HepG2 (cell line): ENCODE measurements at regions not wholly inside any gene's neighbourhood (a gene's known extent, or its start where the extent isn't known, plus 50 kb on each side); places are given as distances from the start of the nearest gene placed in this dataset.

Source experiments
- ATAC-seq: fragments of 200-7000 bp; cut with Tn5 transposase; 3 replicates; pipeline ENCODE4 v1.9.1; 2020; ENCODE audit warnings: mild to moderate bottlenecking, moderate library complexity
- BruUV-seq: library from RNA; stranded (reverse); fragments of 400-500 nt; replicated peaks from 2 replicates; lab custom pipeline; 2021; lab: Mats Ljungman, UMichigan
- CTCF ChIA-PET: fragments of 300-600 bp; formaldehyde crosslinking; extraction: SDS; loops from one replicate; lab custom pipeline; 2021; ENCODE audit warnings: low total read pairs, inconsistent platforms, low intra/inter-chr PET ratio; lab: Yijun Ruan, JAX
- POLR2A ChIA-PET: fragments of 350-600 bp; sonication (Branson Sonifier 250); formaldehyde crosslinking; loops from one replicate; lab custom pipeline; 2020; ENCODE audit warnings: antibody characterized with exemption, inconsistent platforms; lab: Yijun Ruan, JAX
- DNase-seq: peaks from one replicate; pipeline ENCODE4 v3.0.0-alpha.2; 2015; ENCODE audit warnings: low spot score
- FAIRE-seq: peaks from 3 replicates; lab custom pipeline; 2011; peaks lifted over from hg19 to GRCh38; lab: Jason Lieb, UNC
- H2AFZ ChIP-seq: one replicate; pipeline ENCODE4 v1.6.1; 2011; ENCODE audit warnings: low read length, inconsistent platforms
- H3K27ac ChIP-seq: fragments of 300-600 bp; 3 replicates; pipeline ENCODE4 v1.8.0; 2011; ENCODE audit warnings: mixed run types, mild to moderate bottlenecking, mixed read lengths, low read length, inconsistent platforms; ENCODE audit not compliant: insufficient read depth; ENCODE audit errors: extremely low read length
- H3K27me3 ChIP-seq, 2 experiments: fragments of 200-600 bp in 1 of 2; 2 replicates in 1 of 2; 3 replicates in 1 of 2; pipeline versions ENCODE4 v1.6.0 to v1.8.0; 2011; ENCODE audit warnings: low read length in 2 of 2, mild to moderate bottlenecking in 2 of 2, moderate library complexity in 2 of 2, inconsistent platforms in 1 of 2; ENCODE audit not compliant: insufficient read depth in 2 of 2, control insufficient read depth in 1 of 2
- H3K36me3 ChIP-seq, 2 experiments: fragments of 200-600 bp in 1 of 2; replicated peaks in 1 of 2; 2 replicates in 1 of 2; 3 replicates in 1 of 2; pipeline versions ENCODE4 v1.5.1 to v1.8.0; 2011; ENCODE audit warnings: low read length in 2 of 2, inconsistent platforms in 1 of 2; ENCODE audit not compliant: insufficient read depth in 2 of 2, control insufficient read depth in 1 of 2
- H3K4me1 ChIP-seq: 2 replicates; pipeline ENCODE4 v1.5.1; 2012; ENCODE audit warnings: low read length, inconsistent platforms; ENCODE audit not compliant: insufficient read depth
- H3K4me2 ChIP-seq: 2 replicates; pipeline ENCODE4 v1.6.0; 2011; ENCODE audit warnings: low read depth, low read length, inconsistent platforms
- H3K4me3 ChIP-seq, 3 experiments: fragments of 200-600 bp in 1 of 3; sonication (generic), shearing (Covaris generic) in 1 of 3; replicated peaks in 1 of 3; 2 replicates each; pipeline ENCODE4 v1.5.1; 2011 to 2016; ENCODE audit warnings: low read length in 3 of 3, inconsistent platforms in 2 of 3, low read depth in 2 of 3, mild to moderate bottlenecking in 2 of 3, control low read depth in 1 of 3, mixed read lengths in 1 of 3; ENCODE audit not compliant: insufficient read depth in 1 of 3
- H3K79me2 ChIP-seq: one replicate; pipeline ENCODE4 v1.6.1; 2011; ENCODE audit warnings: low read length, inconsistent platforms; ENCODE audit not compliant: insufficient read depth
- H3K9ac ChIP-seq: 2 replicates; pipeline ENCODE4 v1.6.0; 2011; ENCODE audit warnings: mild to moderate bottlenecking, low read depth, low read length, inconsistent platforms; ENCODE audit not compliant: insufficient read depth
- H3K9me3 ChIP-seq: 2 replicates; pipeline ENCODE4 v1.5.1; 2012; ENCODE audit warnings: mild to moderate bottlenecking, low read length
- H4K20me1 ChIP-seq: 2 replicates; pipeline ENCODE4 v1.6.0; 2011; ENCODE audit warnings: inconsistent platforms, mild to moderate bottlenecking, low read length, moderate library complexity; ENCODE audit not compliant: insufficient read depth
- CSRNP1 ChIP-seq: sonication (generic); formaldehyde crosslinking; IDR thresholded peaks from 2 replicates; pipeline ENCODE4 v1.8.1; 2023; ENCODE audit warnings: mild to moderate bottlenecking, missing genetic modification reagents
- ISX ChIP-seq: sonication (generic); formaldehyde crosslinking; conservative IDR thresholded peaks from 2 replicates; pipeline ENCODE4 v1.5.0; 2020; ENCODE audit warnings: missing genetic modification reagents
- KDM4B ChIP-seq: sonication (generic); formaldehyde crosslinking; IDR thresholded peaks from 2 replicates; pipeline ENCODE4 v1.4.0; 2020; ENCODE audit warnings: missing genetic modification reagents
- RARA ChIP-seq: IDR thresholded peaks from 2 replicates; pipeline ENCODE4 v1.6.1; 2016; ENCODE audit warnings: missing genetic modification reagents, missing compliant biosample characterization
- SALL1 ChIP-seq: sonication (generic); formaldehyde crosslinking; IDR thresholded peaks from 2 replicates; pipeline ENCODE4 v1.8.0; 2022; ENCODE audit warnings: mild to moderate bottlenecking, missing genetic modification reagents
- ZNF737 ChIP-seq: sonication (generic); formaldehyde crosslinking; IDR thresholded peaks from 2 replicates; pipeline ENCODE4 v1.5.0; 2020; ENCODE audit warnings: missing genetic modification reagents, mild to moderate bottlenecking, borderline replicate concordance
- ZSCAN12 ChIP-seq: sonication (generic); formaldehyde crosslinking; IDR thresholded peaks from 2 replicates; pipeline ENCODE4 v1.9.0; 2021; ENCODE audit warnings: mild to moderate bottlenecking, missing genetic modification reagents
- WGBS: methylation state at CpG from one replicate; pipeline ENCODE4 v1.1.6; 2017; ENCODE audit warnings: low lambda C conversion rate; 5-methylcytosine and 5-hydroxymethylcytosine counted together
- in situ Hi-C: cut with HindIII; loops from 2 replicates; pipeline ENCODE4 v1.10.0; 2017; ENCODE audit warnings: low pct_unique_long_range_greater_than_20kb; ENCODE audit not compliant: extremely low pct_ligation_motif_present
- intact Hi-C: fragments of 100-400 bp; cut with micrococcal nuclease; formaldehyde crosslinking; loops from one replicate; pipeline ENCODE4 v1.10.0; 2022; ENCODE audit not compliant: unreplicated experiment

DNA sequence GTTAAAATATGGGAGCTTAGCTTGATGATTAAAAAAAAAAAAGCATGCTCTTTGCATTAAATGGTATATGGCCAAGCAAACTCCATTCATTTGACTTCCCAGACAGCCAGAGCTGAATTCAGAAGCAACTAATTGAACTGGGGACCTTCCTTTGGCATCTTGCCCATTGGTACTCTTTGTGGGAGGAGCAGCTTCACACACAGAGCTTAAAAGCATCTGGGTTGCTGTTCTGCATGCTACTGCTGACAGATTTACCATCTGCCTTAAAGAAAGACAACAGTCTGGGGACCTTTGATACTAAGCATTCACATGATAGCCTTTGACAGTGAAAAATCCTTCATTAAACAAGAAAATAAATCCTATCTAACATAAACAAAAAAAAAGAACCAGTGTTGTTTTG is 977.9 kb downstream of the TMTC2 start (continued):
- TF ChIP-seq CSRNP1 (CRISPR knock-in tag) (no peak), KDM4B (CRISPR knock-in tag) (no peak), ZSCAN12 (no peak), SALL1 (CRISPR knock-in tag) (no peak), ISX (no peak), ZNF737 (no peak)

DNA sequence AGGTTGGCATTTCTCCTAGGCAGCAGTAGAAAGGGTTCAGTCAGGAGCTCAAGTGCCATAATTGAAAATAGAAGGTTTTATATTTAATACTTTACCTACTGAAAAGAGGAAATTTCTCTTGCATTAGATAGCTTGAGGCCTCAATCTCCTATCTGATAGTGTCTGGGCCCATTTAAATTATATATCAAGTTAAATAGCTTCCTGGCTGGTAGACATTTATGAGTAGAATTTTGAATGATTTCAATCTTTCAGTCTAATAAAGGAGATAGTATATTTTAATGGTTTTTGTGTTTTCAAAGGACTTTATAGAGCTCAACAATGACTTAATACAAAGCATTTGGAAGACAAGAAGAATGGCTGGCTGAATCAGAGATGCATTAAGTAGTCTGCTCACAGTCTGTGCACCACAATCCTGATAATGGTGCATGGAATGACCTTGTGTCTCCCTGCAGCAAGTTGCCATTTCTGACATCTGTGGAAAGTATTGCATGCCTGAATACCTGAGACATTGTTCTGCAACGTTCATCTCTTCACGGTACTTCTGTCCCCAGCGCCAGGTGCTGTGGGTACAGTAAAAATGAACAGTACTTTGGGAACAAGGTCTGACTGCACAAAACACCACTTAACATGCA is 974.1 kb downstream of the TMTC2 start:
- in situ Hi-C loops: no loop called here
- Histone ChIP-seq H3K79me2 (no peaks in the 10 kb centered on the region), H3K27ac (no peak overlapping the region), H3K27me3 (no peaks in the 10 kb centered on the region)
- no peak for TF ChIP-seq RARA
- TF ChIP-seq, all 625 proteins: peak for 0
- Histone ChIP-seq H3K4me1 (no peaks in the 10 kb centered on the region), H3K4me3 (no peak overlapping the region), H3K36me3 (no peaks in the 10 kb centered on the region), H4K20me1 (no peaks in the 10 kb centered on the region), H3K9ac (no peak overlapping the region), H3K9me3 (peaks cover 95% of the 10 kb centered on the region), H3K4me2 (no peak overlapping the region), H2AFZ (no peak overlapping the region)
- intact Hi-C loops: no loop called here
- FAIRE-seq (no peak), ATAC-seq (no peak), DNase-seq (no peak)
- BruUV-seq: no TSS peak
- POLR2A ChIA-PET: no interaction called here
- 13% methylated on average over 3 of the region's 3 CpGs for WGBS
- CTCF ChIA-PET: no interaction called here
